GM23338 (cell line): ENCODE measurements at regions not wholly inside any gene's neighbourhood (a gene's known extent, or its start where the extent isn't known, plus 50 kb on each side); places are given as distances from the start of the nearest gene placed in this dataset.

ENCODE experiments used
- ATAC-seq: fragments of 200-7000 bp; cut with Tn5 transposase; 3 replicates; pipeline ENCODE4 v1.9.1; 2020
- DNase-seq: peaks from one replicate; pipeline ENCODE4 v3.0.0-alpha.2; 2015; ENCODE audit warnings: low spot score
- H2AFZ ChIP-seq: fragments of 200-600 bp; sonication (generic); 2 replicates; pipeline ENCODE4 v1.8.0; 2016; ENCODE audit warnings: antibody characterized with exemption, mild to moderate bottlenecking, moderate library complexity
- H3F3A ChIP-seq: fragments of 200-600 bp; sonication (generic); replicated peaks from 2 replicates; pipeline ENCODE4 v1.8.0; 2017; ENCODE audit warnings: antibody characterized with exemption, mixed run types, low read depth
- H3K27ac ChIP-seq: fragments of 200-600 bp; sonication (generic); 2 replicates; pipeline ENCODE4 v1.6.1; 2016; ENCODE audit warnings: low read depth
- H3K27me3 ChIP-seq: fragments of 200-600 bp; sonication (generic); 2 replicates; pipeline ENCODE4 v1.8.0; 2016; ENCODE audit warnings: mild to moderate bottlenecking, mixed run types, moderate library complexity; ENCODE audit not compliant: insufficient read depth
- H3K36me3 ChIP-seq: fragments of 200-600 bp; sonication (generic); 2 replicates; pipeline ENCODE4 v1.8.0; 2016; ENCODE audit warnings: mild to moderate bottlenecking; ENCODE audit not compliant: insufficient read depth
- H3K4me1 ChIP-seq: fragments of 200-600 bp; sonication (generic); 2 replicates; pipeline ENCODE4 v1.8.0; 2016; ENCODE audit warnings: mild to moderate bottlenecking, moderate library complexity; ENCODE audit not compliant: insufficient read depth
- H3K4me2 ChIP-seq: fragments of 200-600 bp; sonication (generic); 2 replicates; pipeline ENCODE4 v1.7.1; 2017; ENCODE audit warnings: mixed run types
- H3K4me3 ChIP-seq: fragments of 200-600 bp; sonication (generic); 2 replicates; pipeline ENCODE4 v1.6.1; 2016; ENCODE audit warnings: mixed run types
- H3K79me2 ChIP-seq: fragments of 200-600 bp; sonication (generic); replicated peaks from 2 replicates; pipeline ENCODE4 v1.8.0; 2017; ENCODE audit warnings: mild to moderate bottlenecking; ENCODE audit not compliant: insufficient read depth
- H3K9me2 ChIP-seq: fragments of 200-600 bp; sonication (generic); 2 replicates; pipeline ENCODE4 v1.8.0; 2017; ENCODE audit not compliant: insufficient read depth
- H4K20me1 ChIP-seq: fragments of 200-600 bp; sonication (generic); replicated peaks from 2 replicates; pipeline ENCODE4 v1.8.0; 2017; ENCODE audit warnings: mild to moderate bottlenecking; ENCODE audit not compliant: insufficient read depth
- H3K27ac Mint-ChIP-seq: 2 replicates; pipeline ENCODE4 v1.8.0; 2020; ENCODE audit warnings: inconsistent platforms, mild to moderate bottlenecking, moderate library complexity, mixed read lengths
- H3K27me3 Mint-ChIP-seq: 3 replicates; pipeline ENCODE4 v1.8.0; 2022; ENCODE audit warnings: low read depth, mild to moderate bottlenecking, moderate library complexity, mixed read lengths, inconsistent platforms; ENCODE audit not compliant: insufficient read depth, poor library complexity
- H3K36me3 Mint-ChIP-seq: 3 replicates; pipeline ENCODE4 v1.8.0; 2021; ENCODE audit warnings: low read depth, mild to moderate bottlenecking, inconsistent platforms, moderate library complexity, mixed read lengths
- H3K4me1 Mint-ChIP-seq: 3 replicates; pipeline ENCODE4 v1.8.0; 2020; ENCODE audit warnings: mild to moderate bottlenecking, inconsistent platforms, mixed read lengths
- H3K4me3 Mint-ChIP-seq: 3 replicates; pipeline ENCODE4 v1.8.0; 2021; ENCODE audit warnings: moderate library complexity, mild to moderate bottlenecking, inconsistent platforms, mixed read lengths
- H3K9me3 Mint-ChIP-seq: 3 replicates; pipeline ENCODE4 v1.8.0; 2020; ENCODE audit warnings: moderate library complexity, mild to moderate bottlenecking, inconsistent platforms, mixed read lengths
- CREB1 ChIP-seq: fragments of 250-450 bp; sonication (Bioruptor Pico); IDR thresholded peaks from 2 replicates; pipeline ENCODE4 v1.5.0; 2020; ENCODE audit warnings: low read depth, mild to moderate bottlenecking, moderate library complexity
- CTCF ChIP-seq, 2 experiments: fragments of 200-600 bp in 1 of 2; sonication (generic) in 1 of 2; conservative IDR thresholded peaks; 2 replicates each; pipeline versions ENCODE4 v1.5.1 to v1.6.1; 2016 to 2017; ENCODE audit warnings: antibody characterized with exemption in 2 of 2, low read depth in 2 of 2, mild to moderate bottlenecking in 2 of 2, moderate library complexity in 1 of 2
- EZH2 ChIP-seq: fragments of 200-600 bp; sonication (generic); IDR thresholded peaks from one replicate; pipeline ENCODE4 v1.8.0; 2017; ENCODE audit warnings: antibody characterized with exemption, mild to moderate bottlenecking, low read depth; ENCODE audit not compliant: unreplicated experiment
- JUNB ChIP-seq: IDR thresholded peaks from one replicate; pipeline ENCODE4 v1.6.1; 2016; ENCODE audit warnings: antibody characterized with exemption; ENCODE audit not compliant: unreplicated experiment
- NANOG ChIP-seq: IDR thresholded peaks from 2 replicates; pipeline ENCODE4 v1.6.1; 2016; ENCODE audit warnings: antibody characterized with exemption, borderline replicate concordance
- REST ChIP-seq: IDR thresholded peaks from one replicate; pipeline ENCODE4 v1.6.1; 2018; ENCODE audit warnings: antibody characterized with exemption; ENCODE audit not compliant: unreplicated experiment
- STAT1 ChIP-seq: IDR thresholded peaks from one replicate; pipeline ENCODE4 v1.6.1; 2016; ENCODE audit warnings: antibody characterized with exemption; ENCODE audit not compliant: unreplicated experiment
- ZNF114 ChIP-seq: fragments of 250-450 bp; sonication (Bioruptor Pico); IDR thresholded peaks from 2 replicates; pipeline ENCODE4 v1.5.0; 2020; ENCODE audit warnings: mild to moderate bottlenecking, moderate library complexity
- ZNF331 ChIP-seq: fragments of 250-450 bp; sonication (Bioruptor Pico); IDR thresholded peaks from 2 replicates; pipeline ENCODE4 v1.5.0; 2020; ENCODE audit warnings: low read depth, mild to moderate bottlenecking, moderate library complexity

GRCh38 chr5:86460519-86460918 is 157.2 kb upstream of the COX7C start:
- Mint-ChIP-seq H3K9me3 (peaks cover 28% of the 10 kb centered on the region), H3K27ac (no peak overlapping the region), H3K36me3 (peaks cover 18% of the 10 kb centered on the region), H3K4me3 (no peak overlapping the region), H3K4me1 (no peaks in the 10 kb centered on the region; the same call in 2 of the 3 replicates), H3K27me3 (no peaks in the 10 kb centered on the region)
- Histone ChIP-seq H3K4me1 (no peaks in the 10 kb centered on the region), H3K36me3 (peaks cover 2% of the 10 kb centered on the region; the same call in 1 of the 2 replicates), H3K9me2 (0 out of 2 replicates have a peak, but pooled peaks cover 8% of the 10 kb centered on the region), H3K27ac (no peak overlapping the region), H3K4me3 (no peak overlapping the region), H2AFZ (0 out of 2 replicates have a peak overlapping the region, but pooled peaks have one; percentile 56), H3F3A (no peaks in the 10 kb centered on the region), H3K4me2 (no peak overlapping the region), H3K79me2 (no peaks in the 10 kb centered on the region), H3K27me3 (no peaks in the 10 kb centered on the region), H4K20me1 (no peaks in the 10 kb centered on the region)
- ATAC-seq (no peak), DNase-seq (no peak)
- TF ChIP-seq CREB1 (CRISPR knock-in tag) (no peak), JUNB (no peak), STAT1 (no peak), ZNF331 (CRISPR knock-in tag) (no peak), ZNF114 (no peak)

DNA sequence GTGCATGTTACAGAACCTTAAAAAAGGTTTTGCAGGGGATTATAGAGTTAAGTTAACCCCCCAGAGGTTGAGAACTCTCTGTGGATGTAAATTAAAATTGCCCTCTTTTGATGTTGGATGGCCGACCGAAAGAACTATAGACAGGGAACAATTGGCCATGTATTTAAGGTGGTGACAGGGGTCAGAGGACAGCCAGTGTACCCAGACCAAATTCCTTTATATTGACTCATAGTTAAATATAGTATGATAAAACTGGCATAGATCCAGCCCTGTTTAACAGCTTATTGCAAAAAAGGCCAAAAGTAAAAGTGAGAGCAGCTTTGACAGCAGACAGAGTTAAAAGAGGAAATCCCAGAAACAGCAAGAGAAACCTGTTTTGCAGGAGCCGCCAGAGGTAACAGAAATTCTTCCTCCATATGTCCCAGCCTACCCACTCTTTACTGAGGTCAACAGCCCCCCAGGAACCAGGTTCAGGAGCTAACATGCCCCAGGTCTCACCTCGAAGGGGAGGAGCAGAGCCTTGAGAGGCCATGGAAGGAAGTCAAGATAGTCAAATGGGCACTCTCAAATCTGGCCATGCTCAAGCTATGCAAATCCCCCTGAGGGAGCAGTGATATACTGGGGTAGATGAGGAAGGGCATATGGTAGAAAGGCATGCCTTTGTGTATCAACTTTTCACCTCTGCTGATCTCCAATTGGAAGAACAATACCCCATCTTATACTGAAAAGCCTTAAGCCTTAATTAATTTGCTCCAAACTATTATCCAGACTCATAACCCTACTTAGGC is 156.4 kb upstream of the COX7C start:
- H2AFZ ChIP-seq, result no peak overlapping the region
- DNase-seq (no peak), ATAC-seq (no peak)
- H3K27ac ChIP-seq, result no peak overlapping the region
- H3K27ac Mint-ChIP-seq, result no peak overlapping the region
- H3K4me3 ChIP-seq, result no peak overlapping the region
- H3K36me3 Mint-ChIP-seq, result peaks cover 23% of the 10 kb centered on the region
- H3K4me3 Mint-ChIP-seq, result no peak overlapping the region
- peaks cover 31% of the 10 kb centered on the region for H3K9me3 Mint-ChIP-seq
- H4K20me1 ChIP-seq, result no peaks in the 10 kb centered on the region
- H3K9me2 ChIP-seq, result 0 out of 2 replicates have a peak, but pooled peaks cover 6% of the 10 kb centered on the region
- peaks cover 5% of the 10 kb centered on the region; the same call in 1 of the 2 replicates for H3K36me3 ChIP-seq
- no peaks in the 10 kb centered on the region for H3K4me1 ChIP-seq
- no peaks in the 10 kb centered on the region for H3K27me3 Mint-ChIP-seq
- no peaks in the 10 kb centered on the region for H3F3A ChIP-seq
- H3K4me2 ChIP-seq, result no peak overlapping the region
- no peaks in the 10 kb centered on the region; the same call in 2 of the 3 replicates for H3K4me1 Mint-ChIP-seq
- H3K79me2 ChIP-seq, result no peaks in the 10 kb centered on the region
- no peaks in the 10 kb centered on the region for H3K27me3 ChIP-seq
- TF ChIP-seq NANOG (no peak), ZNF114 (no peak), EZH2 (no peak), REST (no peak), CREB1 (CRISPR knock-in tag) (no peak), CTCF (conservative IDR thresholded peaks at IDR 0.05; ENCODE audit: low read depth in 2 of 2) (no peak), JUNB (no peak)
